GM12892 (cell line): ENCODE measurements at regions not wholly inside any gene's neighbourhood (a gene's known extent, or its start where the extent isn't known, plus 50 kb on each side); places are given as distances from the start of the nearest gene placed in this dataset.
"Not testable (repeated sequence)": the region's sequence is repeated elsewhere in the genome, so short reads cannot be mapped to it uniquely, and the experiment has no call there.

ENCODE experiments used
- POLR2A ChIP-seq: IDR thresholded peaks from 2 replicates; pipeline ENCODE4 v1.6.1; 2011; ENCODE audit warnings: low read depth, low read length, control low read depth
- POLR2AphosphoS5 ChIP-seq: IDR thresholded peaks from 2 replicates; pipeline ENCODE4 v1.6.1; 2011; ENCODE audit warnings: low read depth, low read length, control low read depth
- TAF1 ChIP-seq: IDR thresholded peaks from 2 replicates; pipeline ENCODE4 v1.6.1; 2011; ENCODE audit warnings: low read depth, mild to moderate bottlenecking, control low read depth, low read length, borderline replicate concordance

- not testable (repeated sequence) for TF ChIP-seq TAF1, POLR2A, POLR2AphosphoS5
Measured at GRCh38 chr1:148248798-148249197, 96.7 kb upstream of the NBPF11 start.
